CD4-positive, alpha-beta T cell (primary cell): ENCODE measurements at regions not wholly inside any gene's neighbourhood (a gene's known extent, or its start where the extent isn't known, plus 50 kb on each side); places are given as distances from the start of the nearest gene placed in this dataset.

Experiments used
- ATAC-seq: fragments of 200-7000 bp; cut with Tn5 transposase; one replicate; pipeline ENCODE4 v1.10.0; 2022; ENCODE audit warnings: mild to moderate bottlenecking; ENCODE audit not compliant: poor library complexity
- CTCF ChIA-PET: fragments of 350-600 bp; sonication (Branson Sonifier 250); formaldehyde crosslinking; loops from one replicate; lab custom pipeline; 2021; ENCODE audit warnings: antibody characterized with exemption, inconsistent platforms; lab: Charles Lee
- POLR2A ChIA-PET: fragments of 350-600 bp; sonication (Branson Sonifier 250); formaldehyde crosslinking; loops from one replicate; lab custom pipeline; 2021; ENCODE audit warnings: antibody characterized with exemption, inconsistent platforms; lab: Charles Lee
- DNase-seq, 14 experiments: peaks; one replicate each; pipeline ENCODE4 v3.0.0-alpha.2; 2013 to 2020; ENCODE audit warnings: mixed read lengths in 2 of 14
- H3K27ac ChIP-seq, 2 donors: one replicate each; pipeline versions ENCODE4 v1.5.1 to v1.7.0; 2013; ENCODE audit warnings: low read length in 2 of 2, low read depth in 1 of 2, mild to moderate bottlenecking in 1 of 2
- H3K27me3 ChIP-seq, 2 experiments: 1 replicate in 1 of 2; 2 replicates in 1 of 2; pipeline versions ENCODE4 v1.6.1 to v1.7.0; 2013; ENCODE audit warnings: low read length in 2 of 2, control low read depth in 1 of 2, mild to moderate bottlenecking in 1 of 2, moderate library complexity in 1 of 2; ENCODE audit not compliant: insufficient read depth in 2 of 2, control insufficient read depth in 1 of 2
- H3K36me3 ChIP-seq: one replicate; pipeline ENCODE4 v1.6.1; 2013; ENCODE audit warnings: low read length, control low read depth; ENCODE audit not compliant: insufficient read depth
- H3K4me1 ChIP-seq: one replicate; pipeline ENCODE4 v1.6.1; 2013; ENCODE audit warnings: low read length, control low read depth; ENCODE audit not compliant: insufficient read depth
- H3K4me3 ChIP-seq: one replicate; pipeline ENCODE4 v1.5.1; 2013; ENCODE audit warnings: mild to moderate bottlenecking, low read length, moderate library complexity
- H3K9me3 ChIP-seq, 2 experiments: 1 replicate in 1 of 2; 2 replicates in 1 of 2; pipeline versions ENCODE4 v1.6.1 to v1.7.0; 2013; ENCODE audit warnings: low read length in 2 of 2, mild to moderate bottlenecking in 2 of 2, control low read depth in 1 of 2, moderate library complexity in 1 of 2; ENCODE audit not compliant: control insufficient read depth in 1 of 2, insufficient read depth in 1 of 2
- H3K27ac Mint-ChIP-seq: one replicate; pipeline ENCODE4 v1.8.0; 2020; ENCODE audit warnings: mixed read lengths
- H3K27me3 Mint-ChIP-seq: one replicate; pipeline ENCODE4 v1.8.0; 2021; ENCODE audit warnings: mixed read lengths
- H3K36me3 Mint-ChIP-seq: one replicate; pipeline ENCODE4 v1.8.0; 2021; ENCODE audit warnings: low read depth, mixed read lengths
- H3K4me1 Mint-ChIP-seq: one replicate; pipeline ENCODE4 v1.8.0; 2021; ENCODE audit warnings: low read depth, mixed read lengths
- H3K4me3 Mint-ChIP-seq: one replicate; pipeline ENCODE4 v1.8.0; 2020; ENCODE audit warnings: mild to moderate bottlenecking, mixed read lengths
- H3K9me3 Mint-ChIP-seq: one replicate; pipeline ENCODE4 v1.8.0; 2020; ENCODE audit warnings: mixed read lengths
- CTCF ChIP-seq: fragments of 200-600 bp; IDR thresholded peaks from one replicate; pipeline ENCODE4 v1.8.0; 2022; ENCODE audit warnings: antibody characterized with exemption, mild to moderate bottlenecking
- intact Hi-C, 2 experiments: fragments of 100-400 bp; cut with DNase I in 1 of 2; cut with micrococcal nuclease in 1 of 2; formaldehyde crosslinking; loops; one replicate each; pipeline versions ENCODE4 v1.15.1 to v1.9.0; 2023 to 2025; cut with DNase I, micrococcal nuclease

GRCh38 chr2:788227-789032, 111.2 kb upstream of the TMEM18 start:
- POLR2A ChIA-PET, result no interaction called here
- TF ChIP-seq CTCF, result no peak
- Mint-ChIP-seq H3K27me3 (no peaks in the 10 kb centered on the region), H3K9me3 (no peaks in the 10 kb centered on the region), H3K27ac (no peak overlapping the region), H3K4me1 (no peaks in the 10 kb centered on the region), H3K36me3 (no peaks in the 10 kb centered on the region), H3K4me3 (no peak overlapping the region)
- Histone ChIP-seq H3K36me3 (no peaks in the 10 kb centered on the region), H3K27me3 (no peaks in the 10 kb centered on the region), H3K4me3 (no peak overlapping the region), H3K9me3 (peaks cover 0 to 15% of the 10 kb centered on the region in 2 experiments), H3K4me1 (no peaks in the 10 kb centered on the region), H3K27ac (no peak overlapping the region)
- ATAC-seq (no peak), DNase-seq (no peak)
- CTCF ChIA-PET, result no interaction called here
- intact Hi-C loops, result no loop called here

- no peak overlapping the region for H3K27ac Mint-ChIP-seq
- Histone ChIP-seq H3K9me3 (peaks cover 0 to 5% of the 10 kb centered on the region in 2 experiments), H3K27ac (no peak overlapping the region), H3K4me3 (no peak overlapping the region), H3K36me3 (no peaks in the 10 kb centered on the region), H3K27me3 (peaks cover 2 to 4% of the 10 kb centered on the region in 2 experiments), H3K4me1 (no peaks in the 10 kb centered on the region)
- H3K36me3 Mint-ChIP-seq, result no peaks in the 10 kb centered on the region
- TF ChIP-seq CTCF, result no peak
- ATAC-seq (no peak), DNase-seq (no peak)
- no peaks in the 10 kb centered on the region for H3K9me3 Mint-ChIP-seq
- ChIA-PET CTCF (no interaction called here), POLR2A (no interaction called here)
- H3K4me1 Mint-ChIP-seq, result no peaks in the 10 kb centered on the region
- H3K4me3 Mint-ChIP-seq, result no peak overlapping the region
- H3K27me3 Mint-ChIP-seq, result no peaks in the 10 kb centered on the region
- intact Hi-C loops, result no loop called here
These were observed 107.5 kb upstream of the TMEM18 start for GRCh38 chr2:784753-785152.

GRCh38 chr2:780581-780980, 103.4 kb upstream of the TMEM18 start:
- ChIA-PET POLR2A (no interaction called here), CTCF (no interaction called here)
- no peaks in the 10 kb centered on the region for H3K36me3 ChIP-seq
- Mint-ChIP-seq H3K4me1 (no peaks in the 10 kb centered on the region), H3K4me3 (no peak overlapping the region), H3K27me3 (no peaks in the 10 kb centered on the region), H3K27ac (no peak overlapping the region), H3K9me3 (no peaks in the 10 kb centered on the region), H3K36me3 (no peaks in the 10 kb centered on the region)
- no peak for TF ChIP-seq CTCF
- H3K27me3 ChIP-seq, result peaks cover 2 to 4% of the 10 kb centered on the region in 2 experiments
- H3K4me1 ChIP-seq, result no peaks in the 10 kb centered on the region
- H3K9me3 ChIP-seq, result no peaks in the 10 kb centered on the region
- no peak for DNase-seq
- no peak for ATAC-seq
- H3K27ac ChIP-seq, result no peak overlapping the region
- intact Hi-C loops, result no loop called here
- no peak overlapping the region for H3K4me3 ChIP-seq
